ENCODE measurements at regions not wholly inside any gene's neighbourhood (a gene's known extent, or its start where the extent isn't known, plus 50 kb on each side); places are given as distances from the start of the nearest gene placed in this dataset.

DNA sequence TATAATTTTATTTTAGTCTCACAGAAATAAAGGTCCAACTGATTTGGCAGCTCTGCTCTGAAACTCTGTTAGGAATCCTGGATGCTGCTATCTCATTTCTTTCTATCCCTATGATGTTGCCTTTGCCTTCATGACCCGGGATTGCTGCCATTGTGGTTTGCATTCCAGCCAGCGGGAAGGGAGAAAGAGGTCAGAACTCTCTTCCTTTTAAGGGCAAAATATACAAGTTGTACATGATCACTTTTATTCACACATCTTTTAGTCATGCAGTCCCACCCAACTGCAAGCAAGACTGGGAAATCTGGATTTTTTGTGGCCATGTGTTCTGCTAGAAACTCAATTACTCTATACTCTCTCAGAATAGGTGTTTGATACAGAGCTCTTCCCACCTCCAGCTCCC is 263.1 kb upstream of the ZFP64 start:
- TF ChIP-seq CTCF (conservative IDR thresholded peaks at IDR 0.05) (no peak), EZH2 (IDR thresholded peaks at IDR 0.05; ENCODE audit: low read depth) (no peak)

All from PC-9 (cell line).